ENCODE measurements at regions not wholly inside any gene's neighbourhood (a gene's known extent, or its start where the extent isn't known, plus 50 kb on each side); places are given as distances from the start of the nearest gene placed in this dataset.

- no peak for TF ChIP-seq POLR2A (IDR thresholded peaks at IDR 0.05)
- TF ChIP-seq, protein P1, sequence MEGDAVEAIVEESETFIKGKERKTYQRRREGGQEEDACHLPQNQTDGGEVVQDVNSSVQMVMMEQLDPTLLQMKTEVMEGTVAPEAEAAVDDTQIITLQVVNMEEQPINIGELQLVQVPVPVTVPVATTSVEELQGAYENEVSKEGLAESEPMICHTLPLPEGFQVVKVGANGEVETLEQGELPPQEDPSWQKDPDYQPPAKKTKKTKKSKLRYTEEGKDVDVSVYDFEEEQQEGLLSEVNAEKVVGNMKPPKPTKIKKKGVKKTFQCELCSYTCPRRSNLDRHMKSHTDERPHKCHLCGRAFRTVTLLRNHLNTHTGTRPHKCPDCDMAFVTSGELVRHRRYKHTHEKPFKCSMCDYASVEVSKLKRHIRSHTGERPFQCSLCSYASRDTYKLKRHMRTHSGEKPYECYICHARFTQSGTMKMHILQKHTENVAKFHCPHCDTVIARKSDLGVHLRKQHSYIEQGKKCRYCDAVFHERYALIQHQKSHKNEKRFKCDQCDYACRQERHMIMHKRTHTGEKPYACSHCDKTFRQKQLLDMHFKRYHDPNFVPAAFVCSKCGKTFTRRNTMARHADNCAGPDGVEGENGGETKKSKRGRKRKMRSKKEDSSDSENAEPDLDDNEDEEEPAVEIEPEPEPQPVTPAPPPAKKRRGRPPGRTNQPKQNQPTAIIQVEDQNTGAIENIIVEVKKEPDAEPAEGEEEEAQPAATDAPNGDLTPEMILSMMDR (IDR thresholded peaks at IDR 0.05) = no peak
Measured at GRCh38 chr11:32259641-32260081, 168.8 kb downstream of the RCN1 start.

Data from thyroid gland (tissue), 4 donors.